Immature natural killer cell (primary cell): ENCODE measurements at regions not wholly inside any gene's neighbourhood (a gene's known extent, or its start where the extent isn't known, plus 50 kb on each side); places are given as distances from the start of the nearest gene placed in this dataset.

ENCODE experiments used
- DNase-seq, 3 donors: peaks; one replicate each; pipeline ENCODE4 v3.0.0; 2022; ENCODE audit warnings: mixed read lengths in 1 of 3
- H3K27ac Mint-ChIP-seq, 6 donors: one replicate each; pipeline ENCODE4 v1.8.0; 2020; ENCODE audit warnings: mixed read lengths in 6 of 6, mild to moderate bottlenecking in 5 of 6, inconsistent platforms in 4 of 6, moderate library complexity in 3 of 6
- H3K27me3 Mint-ChIP-seq, 3 donors: one replicate each; pipeline ENCODE4 v1.8.0; 2020 to 2021; ENCODE audit warnings: low read depth in 3 of 3, mild to moderate bottlenecking in 3 of 3, mixed read lengths in 3 of 3, moderate library complexity in 3 of 3, inconsistent platforms in 1 of 3
- H3K36me3 Mint-ChIP-seq, 3 donors: one replicate each; pipeline ENCODE4 v1.8.0; 2020; ENCODE audit warnings: mixed read lengths in 3 of 3, inconsistent platforms in 2 of 3, mild to moderate bottlenecking in 2 of 3
- H3K4me1 Mint-ChIP-seq, 2 donors: one replicate each; pipeline ENCODE4 v1.8.0; 2020; ENCODE audit warnings: inconsistent platforms in 2 of 2, mild to moderate bottlenecking in 2 of 2, mixed read lengths in 2 of 2, moderate library complexity in 1 of 2
- H3K4me3 Mint-ChIP-seq, 5 donors: one replicate each; pipeline ENCODE4 v1.8.0; 2020; ENCODE audit warnings: mild to moderate bottlenecking in 5 of 5, mixed read lengths in 5 of 5, inconsistent platforms in 3 of 5, moderate library complexity in 3 of 5
- H3K9me3 Mint-ChIP-seq, 6 donors: one replicate each; pipeline ENCODE4 v1.8.0; 2020; ENCODE audit warnings: mild to moderate bottlenecking in 6 of 6, mixed read lengths in 6 of 6, inconsistent platforms in 4 of 6, moderate library complexity in 3 of 6

- Mint-ChIP-seq H3K4me3 (no peak overlapping the region), H3K36me3 (no peaks in the 10 kb centered on the region), H3K4me1 (no peaks in the 10 kb centered on the region), H3K27me3 (peaks cover 0 to 2% (median 2%) of the 10 kb centered on the region in 3 donors), H3K27ac (no peak overlapping the region), H3K9me3 (peaks cover 0 to 23% (median 4%) of the 10 kb centered on the region in 6 donors)
- DNase-seq: no peak
Measured at GRCh38 chr11:81674211-81674610, 1059.5 kb downstream of the FAM181B start.

GRCh38 chr11:81673001-81673400, 1060.7 kb downstream of the FAM181B start:
- no peak overlapping the region for H3K4me3 Mint-ChIP-seq
- H3K36me3 Mint-ChIP-seq: no peaks in the 10 kb centered on the region
- H3K27ac Mint-ChIP-seq: no peak overlapping the region
- H3K4me1 Mint-ChIP-seq: no peaks in the 10 kb centered on the region
- peaks cover 0 to 15% (median 3%) of the 10 kb centered on the region in 6 donors for H3K9me3 Mint-ChIP-seq
- no peak for DNase-seq
- H3K27me3 Mint-ChIP-seq: peaks cover 0 to 2% (median 2%) of the 10 kb centered on the region in 3 donors

- Mint-ChIP-seq H3K4me1 (no peaks in the 10 kb centered on the region), H3K27me3 (peaks cover 0 to 2% (median 0%) of the 10 kb centered on the region in 3 donors), H3K4me3 (no peak overlapping the region), H3K9me3 (peaks cover 0 to 9% (median 1%) of the 10 kb centered on the region in 6 donors), H3K36me3 (no peaks in the 10 kb centered on the region), H3K27ac (no peak overlapping the region)
- DNase-seq: no peak
Measured at GRCh38 chr11:81669935-81670543, 1063.6 kb downstream of the FAM181B start.

GRCh38 chr11:81658722-81659121, 1074.9 kb downstream of the FAM181B start:
- DNase-seq: no peak
- Mint-ChIP-seq H3K36me3 (no peaks in the 10 kb centered on the region), H3K9me3 (peaks cover 3 to 20% (median 8%) of the 10 kb centered on the region in 6 donors), H3K27ac (no peak overlapping the region), H3K4me3 (no peak overlapping the region), H3K27me3 (peaks cover 0 to 4% (median 2%) of the 10 kb centered on the region in 3 donors), H3K4me1 (no peaks in the 10 kb centered on the region)

GRCh38 chr11:81655351-81655750, 1078.3 kb downstream of the FAM181B start:
- Mint-ChIP-seq H3K4me1 (no peaks in the 10 kb centered on the region), H3K36me3 (no peaks in the 10 kb centered on the region), H3K9me3 (peaks cover 1 to 21% (median 5%) of the 10 kb centered on the region in 6 donors), H3K4me3 (no peak overlapping the region), H3K27ac (no peak overlapping the region), H3K27me3 (peaks cover 0 to 2% (median 2%) of the 10 kb centered on the region in 3 donors)
- DNase-seq: no peak

- Mint-ChIP-seq H3K9me3 (peaks cover 0 to 3% (median 0%) of the 10 kb centered on the region in 6 donors), H3K4me1 (no peaks in the 10 kb centered on the region), H3K4me3 (no peak overlapping the region)
Measured at GRCh38 chr11:81647374-81647773, 1086.3 kb downstream of the FAM181B start.

GRCh38 chr11:81644239-81644840, 1089.3 kb downstream of the FAM181B start:
- H3K9me3 Mint-ChIP-seq: no peaks in the 10 kb centered on the region
- DNase-seq: peak in 2 of 3 donors; percentile 12 to 43
- no peaks in the 10 kb centered on the region for H3K4me1 Mint-ChIP-seq
- H3K36me3 Mint-ChIP-seq: no peaks in the 10 kb centered on the region
- H3K27ac Mint-ChIP-seq: no peak overlapping the region
- H3K4me3 Mint-ChIP-seq: no peak overlapping the region
- H3K27me3 Mint-ChIP-seq: peaks cover 0 to 3% (median 3%) of the 10 kb centered on the region in 3 donors

More at GRCh38 chr11:81647374-81647773, 1086.3 kb downstream of the FAM181B start:
- no peaks in the 10 kb centered on the region for H3K36me3 Mint-ChIP-seq
- peak overlapping the region in 1 of 6 donors; percentile 48 for H3K27ac Mint-ChIP-seq
- DNase-seq: no peak
- H3K27me3 Mint-ChIP-seq: peaks cover 0 to 3% (median 3%) of the 10 kb centered on the region in 3 donors

GRCh38 chr11:81634483-81634882, 1099.2 kb downstream of the FAM181B start:
- Mint-ChIP-seq H3K4me3 (no peak overlapping the region), H3K9me3 (peaks cover 0 to 7% (median 2%) of the 10 kb centered on the region in 6 donors), H3K27me3 (peaks cover 0 to 2% (median 0%) of the 10 kb centered on the region in 3 donors), H3K27ac (no peak overlapping the region), H3K4me1 (no peaks in the 10 kb centered on the region), H3K36me3 (no peaks in the 10 kb centered on the region)
- DNase-seq: no peak

- DNase-seq: no peak
- Mint-ChIP-seq H3K9me3 (peaks cover 2 to 13% (median 6%) of the 10 kb centered on the region in 6 donors), H3K4me1 (no peaks in the 10 kb centered on the region), H3K36me3 (no peaks in the 10 kb centered on the region), H3K4me3 (no peak overlapping the region), H3K27me3 (peaks cover 0 to 2% (median 0%) of the 10 kb centered on the region in 3 donors), H3K27ac (no peak overlapping the region)
Measured at GRCh38 chr11:81602508-81602907, 1131.2 kb downstream of the FAM181B start.

GRCh38 chr11:81596704-81597103, 1137.0 kb downstream of the FAM181B start:
- no peaks in the 10 kb centered on the region for H3K4me1 Mint-ChIP-seq
- no peak overlapping the region for H3K4me3 Mint-ChIP-seq
- DNase-seq: no peak
- no peaks in the 10 kb centered on the region for H3K36me3 Mint-ChIP-seq
- H3K27ac Mint-ChIP-seq: no peak overlapping the region
- no peaks in the 10 kb centered on the region for H3K27me3 Mint-ChIP-seq
- H3K9me3 Mint-ChIP-seq: peaks cover 2 to 11% (median 7%) of the 10 kb centered on the region in 6 donors

GRCh38 chr11:81585390-81585933, 1148.2 kb downstream of the FAM181B start:
- Mint-ChIP-seq H3K4me3 (no peak overlapping the region), H3K9me3 (peaks cover 0 to 2% (median 0%) of the 10 kb centered on the region in 6 donors)

GRCh38 chr11:81579339-81579738, 1154.3 kb downstream of the FAM181B start:
- Mint-ChIP-seq H3K27ac (no peak overlapping the region), H3K36me3 (no peaks in the 10 kb centered on the region)

More at GRCh38 chr11:81585390-81585933, 1148.2 kb downstream of the FAM181B start:
- Mint-ChIP-seq H3K4me1 (no peaks in the 10 kb centered on the region), H3K27me3 (no peaks in the 10 kb centered on the region), H3K27ac (no peak overlapping the region), H3K36me3 (no peaks in the 10 kb centered on the region)
- DNase-seq: no peak

GRCh38 chr11:81578571-81578970, 1155.1 kb downstream of the FAM181B start:
- no peaks in the 10 kb centered on the region for H3K27me3 Mint-ChIP-seq
- no peaks in the 10 kb centered on the region for H3K4me1 Mint-ChIP-seq
- no peak for DNase-seq
- no peak overlapping the region for H3K4me3 Mint-ChIP-seq
- H3K36me3 Mint-ChIP-seq: no peaks in the 10 kb centered on the region
- H3K27ac Mint-ChIP-seq: no peak overlapping the region
- peaks cover 0 to 6% (median 2%) of the 10 kb centered on the region in 6 donors for H3K9me3 Mint-ChIP-seq

More at GRCh38 chr11:81579339-81579738, 1154.3 kb downstream of the FAM181B start:
- Mint-ChIP-seq H3K27me3 (no peaks in the 10 kb centered on the region), H3K9me3 (peaks cover 0 to 6% (median 1%) of the 10 kb centered on the region in 6 donors), H3K4me3 (no peak overlapping the region), H3K4me1 (no peaks in the 10 kb centered on the region)
- DNase-seq: no peak

- Mint-ChIP-seq H3K27ac (no peak overlapping the region), H3K36me3 (no peaks in the 10 kb centered on the region), H3K27me3 (peaks cover 0 to 1% (median 0%) of the 10 kb centered on the region in 3 donors), H3K9me3 (peaks cover 0 to 17% (median 3%) of the 10 kb centered on the region in 6 donors), H3K4me1 (no peaks in the 10 kb centered on the region), H3K4me3 (no peak overlapping the region)
- no peak for DNase-seq
Measured at GRCh38 chr11:81574301-81574700, 1159.4 kb downstream of the FAM181B start.
